Breast epithelium (tissue), 4 donors: ENCODE measurements at regions not wholly inside any gene's neighbourhood (a gene's known extent, or its start where the extent isn't known, plus 50 kb on each side); places are given as distances from the start of the nearest gene placed in this dataset.
"Not testable (repeated sequence)": the region's sequence is repeated elsewhere in the genome, so short reads cannot be mapped to it uniquely, and the experiment has no call there.

Experiments
- DNase-seq, 2 donors: peaks; one replicate each; pipeline ENCODE4 v3.0.0-alpha.2; 2019; ENCODE audit warnings: low spot score in 2 of 2
- H3K27ac ChIP-seq, 2 donors: fragments of 200-600 bp; sonication (generic) in 1 of 2; one replicate each; pipeline ENCODE4 v1.5.1; 2016 to 2019; ENCODE audit warnings: mild to moderate bottlenecking in 1 of 2
- H3K27me3 ChIP-seq, 2 donors: fragments of 200-600 bp; sonication (generic) in 1 of 2; one replicate each; pipeline versions ENCODE4 v1.5.1 to v1.6.0; 2017 to 2019; ENCODE audit warnings: control low read depth in 1 of 2, mild to moderate bottlenecking in 1 of 2
- H3K36me3 ChIP-seq: fragments of 200-600 bp; one replicate; pipeline ENCODE4 v1.5.1; 2019
- H3K4me1 ChIP-seq, 2 donors: fragments of 200-600 bp; sonication (generic); one replicate each; pipeline ENCODE4 v1.5.1; 2016 to 2019; ENCODE audit warnings: control low read depth in 1 of 2
- H3K4me3 ChIP-seq, 3 donors: fragments of 200-600 bp; sonication (generic); 1 replicate in 2 of 3; 2 replicates in 1 of 3; pipeline ENCODE4 v1.5.1; 2016 to 2019; ENCODE audit warnings: mild to moderate bottlenecking in 3 of 3, moderate library complexity in 2 of 3
- H3K9me3 ChIP-seq, 2 donors: fragments of 200-600 bp; sonication (generic) in 1 of 2; one replicate each; pipeline ENCODE4 v1.5.1; 2016 to 2019; ENCODE audit warnings: control low read depth in 1 of 2
- POLR2A ChIP-seq: fragments of 450-650 bp; IDR thresholded peaks from one replicate; pipeline ENCODE4 v1.6.1; 2016; ENCODE audit warnings: antibody characterized with exemption, mild to moderate bottlenecking, moderate library complexity
- POLR2AphosphoS5 ChIP-seq, 3 donors: sonication (generic); formaldehyde crosslinking; IDR thresholded peaks; one replicate each; pipeline ENCODE4 v1.6.1; 2017; ENCODE audit warnings: antibody characterized with exemption in 3 of 3
- intact Hi-C: fragments of 100-400 bp; cut with DNase I; formaldehyde crosslinking; loops from one replicate; pipeline ENCODE4 v1.15.1; 2023; ENCODE audit warnings: low total_unique reads
- TF ChIP-seq, protein P1 (sequence below), 3 donors: fragments of 450-650 bp; IDR thresholded peaks; one replicate each; pipeline ENCODE4 v1.5.1; 2016 to 2017; ENCODE audit warnings: antibody characterized with exemption in 3 of 3, mild to moderate bottlenecking in 3 of 3, moderate library complexity in 3 of 3

DNA sequence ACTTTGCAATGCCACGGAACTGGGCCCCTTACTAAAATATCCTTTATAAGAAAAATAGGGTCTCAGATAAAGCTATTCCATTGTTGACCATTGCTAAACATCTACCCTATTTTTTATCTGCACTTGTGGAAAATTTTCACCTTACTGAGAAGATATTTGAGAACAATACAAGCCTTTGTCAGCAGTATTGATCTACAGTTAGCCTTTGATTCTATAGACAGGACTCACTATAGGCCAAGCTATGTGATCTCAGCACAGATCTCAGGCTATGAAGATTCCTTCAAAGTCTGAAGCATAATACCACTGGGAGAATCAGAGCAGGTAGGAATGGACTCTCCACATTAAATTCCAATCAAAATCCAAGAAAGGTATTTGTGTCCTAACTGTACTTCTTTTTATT lies 1099.7 kb downstream of the DIAPH3 start:
- Histone ChIP-seq H3K27ac (no peak overlapping the region), H3K4me1 (no peaks in the 10 kb centered on the region), H3K27me3 (no peaks in the 10 kb centered on the region), H3K4me3 (no peak overlapping the region), H3K36me3 (no peaks in the 10 kb centered on the region), H3K9me3 (no peaks in the 10 kb centered on the region)
- no peak for TF ChIP-seq POLR2A
- TF ChIP-seq, protein P1, sequence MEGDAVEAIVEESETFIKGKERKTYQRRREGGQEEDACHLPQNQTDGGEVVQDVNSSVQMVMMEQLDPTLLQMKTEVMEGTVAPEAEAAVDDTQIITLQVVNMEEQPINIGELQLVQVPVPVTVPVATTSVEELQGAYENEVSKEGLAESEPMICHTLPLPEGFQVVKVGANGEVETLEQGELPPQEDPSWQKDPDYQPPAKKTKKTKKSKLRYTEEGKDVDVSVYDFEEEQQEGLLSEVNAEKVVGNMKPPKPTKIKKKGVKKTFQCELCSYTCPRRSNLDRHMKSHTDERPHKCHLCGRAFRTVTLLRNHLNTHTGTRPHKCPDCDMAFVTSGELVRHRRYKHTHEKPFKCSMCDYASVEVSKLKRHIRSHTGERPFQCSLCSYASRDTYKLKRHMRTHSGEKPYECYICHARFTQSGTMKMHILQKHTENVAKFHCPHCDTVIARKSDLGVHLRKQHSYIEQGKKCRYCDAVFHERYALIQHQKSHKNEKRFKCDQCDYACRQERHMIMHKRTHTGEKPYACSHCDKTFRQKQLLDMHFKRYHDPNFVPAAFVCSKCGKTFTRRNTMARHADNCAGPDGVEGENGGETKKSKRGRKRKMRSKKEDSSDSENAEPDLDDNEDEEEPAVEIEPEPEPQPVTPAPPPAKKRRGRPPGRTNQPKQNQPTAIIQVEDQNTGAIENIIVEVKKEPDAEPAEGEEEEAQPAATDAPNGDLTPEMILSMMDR (IDR thresholded peaks at IDR 0.05) = no peak
- TF ChIP-seq POLR2AphosphoS5 (IDR thresholded peaks at IDR 0.05) = no peak
- intact Hi-C loops = no loop called here
- no peak for DNase-seq

DNA sequence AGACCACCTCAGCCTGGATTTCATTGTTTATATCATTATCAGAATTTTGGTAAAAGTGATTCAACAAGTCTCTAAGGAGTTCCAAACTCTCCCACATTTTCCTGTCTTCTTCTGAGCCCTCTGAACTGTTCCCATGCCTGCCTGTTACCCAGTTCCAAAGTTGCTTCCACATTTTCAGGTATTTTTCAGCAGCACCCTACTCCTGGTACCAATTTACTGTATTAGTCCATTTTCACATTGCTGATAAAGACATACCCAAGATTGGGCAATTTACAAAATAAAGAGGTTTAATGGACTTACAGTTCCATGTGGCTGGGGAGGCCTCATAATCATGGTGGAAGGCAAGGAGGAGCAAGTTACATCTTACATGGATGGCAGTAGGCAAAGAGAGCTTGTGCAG lies 1087.3 kb downstream of the DIAPH3 start:
- H3K27me3 ChIP-seq, H3K4me3 ChIP-seq, H3K4me1 ChIP-seq, H3K27ac ChIP-seq, H3K36me3 ChIP-seq, DNase-seq, intact Hi-C loops: not testable (repeated sequence)
- H3K9me3 ChIP-seq = peaks cover 9 to 27% of the 10 kb centered on the region in 2 donors

DNA sequence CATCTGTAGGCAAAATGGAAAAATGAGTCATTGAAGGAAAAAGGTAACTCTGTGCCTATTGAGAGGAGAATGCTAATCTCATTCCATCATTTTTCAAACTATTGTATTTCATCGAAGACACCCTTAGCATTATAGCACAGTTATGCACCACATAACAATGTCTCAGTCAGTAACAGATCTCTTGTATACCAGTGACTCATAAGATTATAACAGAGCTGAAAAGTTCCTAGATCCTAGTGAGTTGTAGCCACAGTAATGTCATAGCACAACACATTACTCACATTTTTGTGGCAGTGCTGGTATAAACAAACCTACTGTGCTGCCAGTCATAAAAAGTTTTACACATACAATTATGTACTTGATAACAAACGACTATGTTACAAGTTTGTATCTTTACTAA lies 1077.6 kb downstream of the DIAPH3 start:
- Histone ChIP-seq H3K27me3 (no peaks in the 10 kb centered on the region), H3K4me3 (no peak overlapping the region), H3K4me1 (no peaks in the 10 kb centered on the region), H3K36me3 (no peaks in the 10 kb centered on the region), H3K9me3 (no peaks in the 10 kb centered on the region), H3K27ac (no peak overlapping the region)
- DNase-seq = no peak
- TF ChIP-seq POLR2AphosphoS5 (IDR thresholded peaks at IDR 0.05) (no peak), POLR2A (no peak)
- TF ChIP-seq, protein P1 (IDR thresholded peaks at IDR 0.05) = no peak
- intact Hi-C loops = no loop called here

DNA sequence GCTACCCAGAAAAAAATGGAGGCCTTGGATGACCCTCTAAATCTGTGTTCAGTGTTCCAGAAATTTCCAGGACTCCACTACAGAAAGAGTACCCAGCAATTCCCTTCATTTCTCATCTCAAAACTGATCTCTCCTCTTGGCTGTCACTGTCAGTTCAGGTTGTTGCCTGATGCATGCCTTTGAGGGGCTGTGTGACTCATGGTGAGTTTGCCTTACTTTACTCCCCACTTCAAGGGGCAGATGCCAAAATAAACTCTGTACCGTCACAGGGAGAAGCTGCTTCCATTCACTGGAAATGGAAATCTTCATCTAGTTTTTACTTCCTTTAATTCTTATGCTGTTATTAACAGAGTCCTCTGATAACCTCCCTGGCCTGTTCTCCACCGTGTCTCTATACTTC lies 1075.0 kb downstream of the DIAPH3 start:
- Histone ChIP-seq H3K4me1 (no peaks in the 10 kb centered on the region), H3K36me3 (no peaks in the 10 kb centered on the region)
- TF ChIP-seq, protein P1 (IDR thresholded peaks at IDR 0.05) = no peak
- TF ChIP-seq POLR2A (no peak), POLR2AphosphoS5 (IDR thresholded peaks at IDR 0.05) (no peak)

DNA sequence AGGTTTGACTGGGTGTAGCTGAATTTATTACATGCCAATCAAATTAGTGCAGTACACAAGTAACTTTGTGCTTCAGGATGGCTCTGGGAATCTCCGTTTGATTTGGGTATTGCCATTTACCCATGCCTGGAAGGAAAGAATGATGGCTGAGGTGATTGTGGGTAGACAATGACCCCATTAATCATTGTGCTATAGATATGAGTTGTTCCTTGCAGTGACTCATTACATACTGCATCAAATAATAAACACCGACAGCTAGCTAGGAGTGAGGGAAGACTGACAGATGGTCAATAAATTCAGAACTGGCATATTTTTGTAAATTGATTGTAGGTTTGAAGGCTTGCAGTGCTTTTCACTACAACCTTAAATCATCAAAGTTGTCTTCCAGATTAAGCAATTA lies 1069.5 kb downstream of the DIAPH3 start:
- Histone ChIP-seq H3K4me3 (no peak overlapping the region), H3K27me3 (no peaks in the 10 kb centered on the region), H3K36me3 (no peaks in the 10 kb centered on the region), H3K27ac (no peak overlapping the region), H3K4me1 (no peaks in the 10 kb centered on the region), H3K9me3 (no peaks in the 10 kb centered on the region)
- intact Hi-C loops = no loop called here
- no peak for DNase-seq
- TF ChIP-seq, protein P1 (IDR thresholded peaks at IDR 0.05) = no peak
- no peak for TF ChIP-seq POLR2A
- no peak for TF ChIP-seq POLR2AphosphoS5 (IDR thresholded peaks at IDR 0.05)

More for the DNA sequence above, 1075.0 kb downstream of the DIAPH3 start:
- Histone ChIP-seq H3K4me3 (no peak overlapping the region), H3K9me3 (no peaks in the 10 kb centered on the region), H3K27me3 (no peaks in the 10 kb centered on the region), H3K27ac (no peak overlapping the region)
- DNase-seq = no peak
- intact Hi-C loops = no loop called here
